ENCODE measurements at regions not wholly inside any gene's neighbourhood (a gene's known extent, or its start where the extent isn't known, plus 50 kb on each side); places are given as distances from the start of the nearest gene placed in this dataset.

- TF ChIP-seq CTCF (conservative IDR thresholded peaks at IDR 0.05 in 1 of 2, IDR thresholded peaks at IDR 0.05 in 1 of 2; ENCODE audit: extremely low read depth in 1 of 2, insufficient read depth in 1 of 2, low read depth in 1 of 2, low read length in 2 of 2) (no peak), EZH2 (IDR thresholded peaks at IDR 0.05; ENCODE audit: borderline replicate concordance, low read length) (no peak)
Measured at GRCh38 chr17:71037386-71037785, 868.1 kb downstream of the KCNJ2 start.

All from mammary epithelial cell (primary cell).